ENCODE measurements at regions not wholly inside any gene's neighbourhood (a gene's known extent, or its start where the extent isn't known, plus 50 kb on each side); places are given as distances from the start of the nearest gene placed in this dataset.

DNA sequence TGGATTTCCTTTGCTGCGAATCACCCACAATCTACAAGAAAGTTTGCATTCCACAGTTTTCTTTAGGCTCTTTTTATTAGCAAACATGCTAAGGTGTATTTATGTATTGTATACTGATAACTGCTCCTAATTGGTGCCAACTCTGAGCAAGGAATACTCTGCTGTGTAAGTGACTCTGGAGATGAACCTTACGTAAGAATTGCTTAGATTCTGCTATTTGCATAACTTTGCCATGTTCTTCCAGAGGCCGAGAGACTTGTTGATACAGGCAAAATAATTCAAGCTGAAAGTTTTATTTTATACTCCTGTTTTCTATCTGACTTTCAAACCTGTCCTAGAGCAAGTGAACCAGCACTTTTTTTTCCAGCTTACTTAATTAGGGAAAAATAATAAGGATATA is 461.3 kb downstream of the GJA1 start:
- TF ChIP-seq, protein P1, sequence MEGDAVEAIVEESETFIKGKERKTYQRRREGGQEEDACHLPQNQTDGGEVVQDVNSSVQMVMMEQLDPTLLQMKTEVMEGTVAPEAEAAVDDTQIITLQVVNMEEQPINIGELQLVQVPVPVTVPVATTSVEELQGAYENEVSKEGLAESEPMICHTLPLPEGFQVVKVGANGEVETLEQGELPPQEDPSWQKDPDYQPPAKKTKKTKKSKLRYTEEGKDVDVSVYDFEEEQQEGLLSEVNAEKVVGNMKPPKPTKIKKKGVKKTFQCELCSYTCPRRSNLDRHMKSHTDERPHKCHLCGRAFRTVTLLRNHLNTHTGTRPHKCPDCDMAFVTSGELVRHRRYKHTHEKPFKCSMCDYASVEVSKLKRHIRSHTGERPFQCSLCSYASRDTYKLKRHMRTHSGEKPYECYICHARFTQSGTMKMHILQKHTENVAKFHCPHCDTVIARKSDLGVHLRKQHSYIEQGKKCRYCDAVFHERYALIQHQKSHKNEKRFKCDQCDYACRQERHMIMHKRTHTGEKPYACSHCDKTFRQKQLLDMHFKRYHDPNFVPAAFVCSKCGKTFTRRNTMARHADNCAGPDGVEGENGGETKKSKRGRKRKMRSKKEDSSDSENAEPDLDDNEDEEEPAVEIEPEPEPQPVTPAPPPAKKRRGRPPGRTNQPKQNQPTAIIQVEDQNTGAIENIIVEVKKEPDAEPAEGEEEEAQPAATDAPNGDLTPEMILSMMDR (IDR thresholded peaks at IDR 0.05): no peak
- ATAC-seq (ENCODE audit: low FRiP score) (no peak), DNase-seq (ENCODE audit: low spot score) (no peak)

- no peak for ATAC-seq (ENCODE audit: low FRiP score)
- TF ChIP-seq, protein P1 (IDR thresholded peaks at IDR 0.05): no peak
These were observed 461.9 kb downstream of the GJA1 start for GRCh38 chr6:121897337-121897760.

GRCh38 chr6:121901432-121901831 is 466.0 kb downstream of the GJA1 start:
- DNase-seq (ENCODE audit: low spot score) (no peak), ATAC-seq (ENCODE audit: low FRiP score) (no peak)
- TF ChIP-seq, protein P1 (IDR thresholded peaks at IDR 0.05): no peak

More at GRCh38 chr6:121897337-121897760, 461.9 kb downstream of the GJA1 start:
- no peak for DNase-seq (ENCODE audit: low spot score)

DNA sequence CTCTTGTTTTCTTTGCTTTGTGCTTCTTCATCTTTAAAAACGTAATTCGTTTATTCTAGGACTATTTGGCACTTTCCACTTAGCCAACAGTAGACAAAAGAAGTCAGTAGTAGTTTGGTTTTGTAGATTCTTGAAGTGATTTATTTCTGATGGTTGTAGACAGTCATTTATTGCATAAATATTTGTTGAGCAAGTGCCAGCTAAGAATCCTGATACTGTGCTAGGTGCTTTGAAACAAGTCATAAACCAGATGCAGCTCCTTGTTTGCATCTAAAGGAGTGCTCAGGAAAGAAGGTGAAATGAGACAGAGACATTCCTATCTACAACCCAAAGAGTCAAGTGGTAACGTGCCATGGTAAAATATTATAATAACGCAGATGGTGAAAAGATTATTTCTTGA is 469.1 kb downstream of the GJA1 start:
- TF ChIP-seq, protein P1 (IDR thresholded peaks at IDR 0.05): no peak
- ATAC-seq (ENCODE audit: low FRiP score): no peak

GRCh38 chr6:121912905-121913304 is 477.5 kb downstream of the GJA1 start:
- DNase-seq (ENCODE audit: low spot score) (no peak), ATAC-seq (ENCODE audit: low FRiP score) (no peak)
- TF ChIP-seq, protein P1 (IDR thresholded peaks at IDR 0.05): no peak

More for the DNA sequence above, 469.1 kb downstream of the GJA1 start:
- DNase-seq (ENCODE audit: low spot score): no peak

GRCh38 chr6:121917263-121917829 is 481.9 kb downstream of the GJA1 start:
- DNase-seq (ENCODE audit: low spot score) (no peak), ATAC-seq (ENCODE audit: low FRiP score) (no peak)
- TF ChIP-seq, protein P1 (IDR thresholded peaks at IDR 0.05): no peak

GRCh38 chr6:121917834-121918559 is 481.5 kb upstream of the HSF2 start:
- no peak for DNase-seq (ENCODE audit: low spot score)
- no peak for ATAC-seq (ENCODE audit: low FRiP score)
- TF ChIP-seq, protein P1 (IDR thresholded peaks at IDR 0.05): no peak

All from omental fat pad (tissue), 3 donors.